Activated CD8-positive, alpha-beta T cell treated with anti-CD3 and anti-CD28 coated beads, Interleukin-2, amount 10 ng/mL, durations not matched to agents 7 days and 5 days (primary cell): ENCODE measurements at regions not wholly inside any gene's neighbourhood (a gene's known extent, or its start where the extent isn't known, plus 50 kb on each side); places are given as distances from the start of the nearest gene placed in this dataset.

Experiments
- ATAC-seq: fragments of 150-1000 bp; cut with Tn5 transposase; one replicate; pipeline ENCODE4 v1.10.0; 2021; ENCODE audit warnings: moderate library complexity
- CTCF ChIA-PET: fragments of 350-600 bp; sonication (Branson Sonifier 250); formaldehyde crosslinking; loops from one replicate; lab custom pipeline; 2021; ENCODE audit warnings: antibody characterized with exemption; lab: Charles Lee
- POLR2A ChIA-PET: fragments of 350-600 bp; sonication (Branson Sonifier 250); formaldehyde crosslinking; loops from one replicate; lab custom pipeline; 2021; ENCODE audit warnings: antibody characterized with exemption; lab: Charles Lee
- DNase-seq: peaks from one replicate; pipeline ENCODE4 v3.0.0-alpha.2; 2020
- H3K27ac Mint-ChIP-seq: one replicate; pipeline ENCODE4 v1.8.0; 2021; ENCODE audit warnings: mild to moderate bottlenecking, mixed read lengths
- H3K27me3 Mint-ChIP-seq: one replicate; pipeline ENCODE4 v1.8.0; 2021; ENCODE audit warnings: low read depth, mixed read lengths
- H3K36me3 Mint-ChIP-seq: one replicate; pipeline ENCODE4 v1.8.0; 2021; ENCODE audit warnings: low read depth, mixed read lengths
- H3K4me1 Mint-ChIP-seq: one replicate; pipeline ENCODE4 v1.8.0; 2021; ENCODE audit warnings: low read depth, mixed read lengths
- H3K4me3 Mint-ChIP-seq: one replicate; pipeline ENCODE4 v1.8.0; 2021; ENCODE audit warnings: mild to moderate bottlenecking, mixed read lengths
- H3K9me3 Mint-ChIP-seq: one replicate; pipeline ENCODE4 v1.8.0; 2022; ENCODE audit warnings: mixed read lengths; ENCODE audit not compliant: insufficient read depth

GRCh38 chr2:217685255-217685605, 317.6 kb downstream of the TNS1 start:
- Mint-ChIP-seq H3K36me3 (no peaks in the 10 kb centered on the region), H3K4me3 (no peak overlapping the region), H3K4me1 (no peaks in the 10 kb centered on the region), H3K27ac (no peak overlapping the region), H3K9me3 (peaks cover 4% of the 10 kb centered on the region), H3K27me3 (peaks cover 7% of the 10 kb centered on the region)
- ChIA-PET POLR2A (no interaction called here), CTCF (interaction anchor here (0.9 kb wide), 1 partner anchor 10 kb away, joined by 3 read pairs; no protein-coding TSS in a partner anchor)
- ATAC-seq (no peak), DNase-seq (no peak)

GRCh38 chr2:217684431-217685254, 318.2 kb downstream of the TNS1 start:
- CTCF ChIA-PET = interaction anchor here (0.9 to 1.1 kb wide), 2 partner anchors 10 to 71 kb away, joined by 3 read pairs; no protein-coding TSS in a partner anchor
- POLR2A ChIA-PET = no interaction called here
- H3K36me3 Mint-ChIP-seq = no peaks in the 10 kb centered on the region

GRCh38 chr2:217683106-217683870, 319.5 kb downstream of the TNS1 start:
- DNase-seq = no peak
- Mint-ChIP-seq H3K4me1 (no peaks in the 10 kb centered on the region), H3K27me3 (peaks cover 7% of the 10 kb centered on the region), H3K36me3 (no peaks in the 10 kb centered on the region), H3K4me3 (no peak overlapping the region), H3K27ac (no peak overlapping the region), H3K9me3 (peaks cover 4% of the 10 kb centered on the region)
- no peak for ATAC-seq
- ChIA-PET POLR2A (no interaction called here), CTCF (no interaction called here)

More at GRCh38 chr2:217684431-217685254, 318.2 kb downstream of the TNS1 start:
- peaks cover 7% of the 10 kb centered on the region for H3K27me3 Mint-ChIP-seq
- peaks cover 4% of the 10 kb centered on the region for H3K9me3 Mint-ChIP-seq
- H3K4me1 Mint-ChIP-seq = no peaks in the 10 kb centered on the region
- H3K4me3 Mint-ChIP-seq = no peak overlapping the region
- no peak overlapping the region for H3K27ac Mint-ChIP-seq
- DNase-seq (no peak), ATAC-seq (no peak)

- Mint-ChIP-seq H3K27ac (no peak overlapping the region), H3K4me3 (no peak overlapping the region), H3K4me1 (no peaks in the 10 kb centered on the region), H3K36me3 (no peaks in the 10 kb centered on the region), H3K9me3 (peaks cover 4% of the 10 kb centered on the region), H3K27me3 (no peaks in the 10 kb centered on the region)
- ChIA-PET POLR2A (no interaction called here), CTCF (no interaction called here)
- no peak for DNase-seq
- no peak for ATAC-seq
Measured at GRCh38 chr2:217681791-217682190, 321.0 kb downstream of the TNS1 start.

- peaks cover 4% of the 10 kb centered on the region for H3K9me3 Mint-ChIP-seq
- ChIA-PET POLR2A (no interaction called here), CTCF (no interaction called here)
- ATAC-seq = no peak
- H3K27ac Mint-ChIP-seq = no peak overlapping the region
- DNase-seq = no peak
- no peaks in the 10 kb centered on the region for H3K36me3 Mint-ChIP-seq
- no peaks in the 10 kb centered on the region for H3K4me1 Mint-ChIP-seq
- H3K4me3 Mint-ChIP-seq = no peak overlapping the region
- H3K27me3 Mint-ChIP-seq = no peaks in the 10 kb centered on the region
Measured at GRCh38 chr2:217680381-217680780, 322.4 kb downstream of the TNS1 start.

GRCh38 chr2:217673627-217674026, 329.2 kb downstream of the TNS1 start:
- Mint-ChIP-seq H3K4me3 (no peak overlapping the region), H3K36me3 (no peaks in the 10 kb centered on the region), H3K9me3 (no peaks in the 10 kb centered on the region), H3K27me3 (no peaks in the 10 kb centered on the region), H3K4me1 (no peaks in the 10 kb centered on the region), H3K27ac (no peak overlapping the region)
- ChIA-PET POLR2A (no interaction called here), CTCF (no interaction called here)
- no peak for ATAC-seq
- DNase-seq = no peak

GRCh38 chr2:217672472-217672871, 330.3 kb downstream of the TNS1 start:
- ATAC-seq (no peak), DNase-seq (no peak)
- ChIA-PET POLR2A (no interaction called here), CTCF (no interaction called here)
- Mint-ChIP-seq H3K9me3 (no peaks in the 10 kb centered on the region), H3K27ac (no peak overlapping the region), H3K36me3 (no peaks in the 10 kb centered on the region), H3K4me3 (no peak overlapping the region), H3K27me3 (no peaks in the 10 kb centered on the region), H3K4me1 (no peaks in the 10 kb centered on the region)

- Mint-ChIP-seq H3K4me3 (no peak overlapping the region), H3K36me3 (no peaks in the 10 kb centered on the region), H3K27ac (no peak overlapping the region), H3K4me1 (no peaks in the 10 kb centered on the region), H3K27me3 (no peaks in the 10 kb centered on the region), H3K9me3 (no peaks in the 10 kb centered on the region)
- no peak for DNase-seq
- ATAC-seq = no peak
- POLR2A ChIA-PET = no interaction called here
- CTCF ChIA-PET = no interaction called here
Measured at GRCh38 chr2:217671871-217672270, 330.9 kb downstream of the TNS1 start.

GRCh38 chr2:217671075-217671474, 331.7 kb downstream of the TNS1 start:
- ATAC-seq (no peak), DNase-seq (no peak)
- H3K4me1 Mint-ChIP-seq = no peaks in the 10 kb centered on the region
- H3K9me3 Mint-ChIP-seq = no peaks in the 10 kb centered on the region
- no peaks in the 10 kb centered on the region for H3K36me3 Mint-ChIP-seq
- no peaks in the 10 kb centered on the region for H3K27me3 Mint-ChIP-seq
- H3K27ac Mint-ChIP-seq = no peak overlapping the region
- ChIA-PET CTCF (no interaction called here), POLR2A (no interaction called here)
- no peak overlapping the region for H3K4me3 Mint-ChIP-seq

GRCh38 chr2:217669831-217670230, 333.0 kb downstream of the TNS1 start:
- Mint-ChIP-seq H3K27ac (no peak overlapping the region), H3K36me3 (no peaks in the 10 kb centered on the region), H3K27me3 (no peaks in the 10 kb centered on the region), H3K4me3 (no peak overlapping the region), H3K9me3 (no peaks in the 10 kb centered on the region), H3K4me1 (no peaks in the 10 kb centered on the region)
- CTCF ChIA-PET = no interaction called here
- DNase-seq (no peak), ATAC-seq (no peak)
- POLR2A ChIA-PET = no interaction called here

- Mint-ChIP-seq H3K9me3 (no peaks in the 10 kb centered on the region), H3K27ac (no peak overlapping the region), H3K36me3 (no peaks in the 10 kb centered on the region), H3K4me3 (no peak overlapping the region), H3K4me1 (no peaks in the 10 kb centered on the region), H3K27me3 (no peaks in the 10 kb centered on the region)
- POLR2A ChIA-PET = no interaction called here
- CTCF ChIA-PET = interaction anchor here (1.3 kb wide), 1 partner anchor 15 kb away, joined by 4 read pairs; no protein-coding TSS in a partner anchor
- no peak for DNase-seq
- ATAC-seq = no peak
Measured at GRCh38 chr2:217667512-217667911, 335.3 kb downstream of the TNS1 start.

- H3K36me3 Mint-ChIP-seq = no peaks in the 10 kb centered on the region
- POLR2A ChIA-PET = no interaction called here
- H3K27me3 Mint-ChIP-seq = no peaks in the 10 kb centered on the region
- H3K27ac Mint-ChIP-seq = no peak overlapping the region
- no peaks in the 10 kb centered on the region for H3K4me1 Mint-ChIP-seq
- DNase-seq = no peak
- ATAC-seq = no peak
- CTCF ChIA-PET = interaction anchor here (0.7 to 1.3 kb wide), 2 partner anchors 15 to 46 kb away, joined by 3 to 4 read pairs; no protein-coding TSS in a partner anchor
- H3K4me3 Mint-ChIP-seq = no peak overlapping the region
- H3K9me3 Mint-ChIP-seq = no peaks in the 10 kb centered on the region
Measured at GRCh38 chr2:217667035-217667434, 335.8 kb downstream of the TNS1 start.
